ENCODE measurements at regions not wholly inside any gene's neighbourhood (a gene's known extent, or its start where the extent isn't known, plus 50 kb on each side); places are given as distances from the start of the nearest gene placed in this dataset.

DNA sequence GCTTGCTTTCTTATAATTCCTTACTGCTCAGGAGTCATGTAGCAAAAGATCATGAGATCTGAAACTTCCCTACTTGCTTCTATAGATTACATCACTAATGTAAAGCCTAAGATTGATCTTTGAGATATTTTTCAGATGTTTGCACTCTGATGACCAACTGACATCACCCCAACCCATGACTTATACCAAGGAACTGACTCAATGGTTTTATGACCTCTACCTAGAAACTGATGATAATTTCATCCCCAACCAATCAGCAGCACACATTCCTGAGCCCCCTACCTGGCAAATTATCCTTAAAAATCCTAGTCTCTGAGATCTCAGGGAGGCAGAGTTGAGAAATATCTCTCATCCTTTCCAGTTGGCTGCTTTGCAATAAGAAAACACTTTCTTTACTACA is 122.3 kb upstream of the CAMK1G start:
- TF ChIP-seq, protein P1, sequence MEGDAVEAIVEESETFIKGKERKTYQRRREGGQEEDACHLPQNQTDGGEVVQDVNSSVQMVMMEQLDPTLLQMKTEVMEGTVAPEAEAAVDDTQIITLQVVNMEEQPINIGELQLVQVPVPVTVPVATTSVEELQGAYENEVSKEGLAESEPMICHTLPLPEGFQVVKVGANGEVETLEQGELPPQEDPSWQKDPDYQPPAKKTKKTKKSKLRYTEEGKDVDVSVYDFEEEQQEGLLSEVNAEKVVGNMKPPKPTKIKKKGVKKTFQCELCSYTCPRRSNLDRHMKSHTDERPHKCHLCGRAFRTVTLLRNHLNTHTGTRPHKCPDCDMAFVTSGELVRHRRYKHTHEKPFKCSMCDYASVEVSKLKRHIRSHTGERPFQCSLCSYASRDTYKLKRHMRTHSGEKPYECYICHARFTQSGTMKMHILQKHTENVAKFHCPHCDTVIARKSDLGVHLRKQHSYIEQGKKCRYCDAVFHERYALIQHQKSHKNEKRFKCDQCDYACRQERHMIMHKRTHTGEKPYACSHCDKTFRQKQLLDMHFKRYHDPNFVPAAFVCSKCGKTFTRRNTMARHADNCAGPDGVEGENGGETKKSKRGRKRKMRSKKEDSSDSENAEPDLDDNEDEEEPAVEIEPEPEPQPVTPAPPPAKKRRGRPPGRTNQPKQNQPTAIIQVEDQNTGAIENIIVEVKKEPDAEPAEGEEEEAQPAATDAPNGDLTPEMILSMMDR (IDR thresholded peaks at IDR 0.05) = no peak
- TF ChIP-seq POLR2A (IDR thresholded peaks at IDR 0.05) (no peak), EP300 (IDR thresholded peaks at IDR 0.05) (no peak)
